ENCODE measurements at regions not wholly inside any gene's neighbourhood (a gene's known extent, or its start where the extent isn't known, plus 50 kb on each side); places are given as distances from the start of the nearest gene placed in this dataset.

DNA sequence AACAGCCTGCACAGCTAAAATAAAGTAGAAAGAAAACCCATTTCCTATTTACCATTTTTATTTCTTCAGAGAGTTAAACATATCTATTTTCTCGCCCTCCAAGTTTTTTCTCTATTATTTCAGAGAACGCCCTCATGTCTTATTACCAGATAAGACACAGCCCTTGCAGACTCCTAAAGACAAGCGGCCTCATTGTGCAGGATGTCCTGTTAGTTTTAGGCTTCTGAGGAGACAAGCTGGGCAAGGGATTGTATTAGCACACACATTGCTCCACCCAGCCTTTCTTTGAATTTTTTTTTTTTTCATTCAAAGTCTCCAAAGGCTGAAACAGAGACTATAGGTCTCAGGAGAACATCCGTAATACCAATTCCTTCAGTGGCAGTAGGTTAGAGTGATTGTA, 101.8 kb upstream of the UBL3 start:
- TF ChIP-seq ZNF114 (tag by site-specific recombination; IDR thresholded peaks at IDR 0.05) (no peak), ZNF157 (tag by site-specific recombination; IDR thresholded peaks at IDR 0.05) (no peak), HOXC10 (CRISPR knock-in tag; IDR thresholded peaks at IDR 0.05) (no peak), ZSCAN30 (tag by site-specific recombination; IDR thresholded peaks at IDR 0.05) (no peak), ZNF843 (tag by site-specific recombination; IDR thresholded peaks at IDR 0.05) (no peak), MEIS1 (CRISPR knock-in tag; IDR thresholded peaks at IDR 0.05; ENCODE audit: borderline replicate concordance) (no peak), ZNF624 (tag by site-specific recombination; IDR thresholded peaks at IDR 0.05) (no peak), ZNF366 (tag by site-specific recombination; conservative IDR thresholded peaks at IDR 0.05) (no peak), GFI1B (tag by site-specific recombination; IDR thresholded peaks at IDR 0.05) (no peak), OVOL3 (tag by site-specific recombination; IDR thresholded peaks at IDR 0.05) (no peak), WT1 (tag by site-specific recombination; IDR thresholded peaks at IDR 0.05) (no peak)
- TF ChIP-seq, protein P1, sequence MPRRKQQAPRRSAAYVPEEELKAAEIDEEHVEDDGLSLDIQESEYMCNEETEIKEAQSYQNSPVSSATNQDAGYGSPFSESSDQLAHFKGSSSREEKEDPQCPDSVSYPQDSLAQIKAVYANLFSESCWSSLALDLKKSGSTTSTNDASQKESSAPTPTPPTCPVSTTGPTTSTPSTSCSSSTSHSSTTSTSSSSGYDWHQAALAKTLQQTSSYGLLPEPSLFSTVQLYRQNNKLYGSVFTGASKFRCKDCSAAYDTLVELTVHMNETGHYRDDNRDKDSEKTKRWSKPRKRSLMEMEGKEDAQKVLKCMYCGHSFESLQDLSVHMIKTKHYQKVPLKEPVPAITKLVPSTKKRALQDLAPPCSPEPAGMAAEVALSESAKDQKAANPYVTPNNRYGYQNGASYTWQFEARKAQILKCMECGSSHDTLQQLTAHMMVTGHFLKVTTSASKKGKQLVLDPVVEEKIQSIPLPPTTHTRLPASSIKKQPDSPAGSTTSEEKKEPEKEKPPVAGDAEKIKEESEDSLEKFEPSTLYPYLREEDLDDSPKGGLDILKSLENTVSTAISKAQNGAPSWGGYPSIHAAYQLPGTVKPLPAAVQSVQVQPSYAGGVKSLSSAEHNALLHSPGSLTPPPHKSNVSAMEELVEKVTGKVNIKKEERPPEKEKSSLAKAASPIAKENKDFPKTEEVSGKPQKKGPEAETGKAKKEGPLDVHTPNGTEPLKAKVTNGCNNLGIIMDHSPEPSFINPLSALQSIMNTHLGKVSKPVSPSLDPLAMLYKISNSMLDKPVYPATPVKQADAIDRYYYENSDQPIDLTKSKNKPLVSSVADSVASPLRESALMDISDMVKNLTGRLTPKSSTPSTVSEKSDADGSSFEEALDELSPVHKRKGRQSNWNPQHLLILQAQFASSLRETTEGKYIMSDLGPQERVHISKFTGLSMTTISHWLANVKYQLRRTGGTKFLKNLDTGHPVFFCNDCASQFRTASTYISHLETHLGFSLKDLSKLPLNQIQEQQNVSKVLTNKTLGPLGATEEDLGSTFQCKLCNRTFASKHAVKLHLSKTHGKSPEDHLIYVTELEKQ (tag by site-specific recombination; IDR thresholded peaks at IDR 0.05; ENCODE audit: borderline replicate concordance), result no peak
- TF ChIP-seq, protein P2, sequence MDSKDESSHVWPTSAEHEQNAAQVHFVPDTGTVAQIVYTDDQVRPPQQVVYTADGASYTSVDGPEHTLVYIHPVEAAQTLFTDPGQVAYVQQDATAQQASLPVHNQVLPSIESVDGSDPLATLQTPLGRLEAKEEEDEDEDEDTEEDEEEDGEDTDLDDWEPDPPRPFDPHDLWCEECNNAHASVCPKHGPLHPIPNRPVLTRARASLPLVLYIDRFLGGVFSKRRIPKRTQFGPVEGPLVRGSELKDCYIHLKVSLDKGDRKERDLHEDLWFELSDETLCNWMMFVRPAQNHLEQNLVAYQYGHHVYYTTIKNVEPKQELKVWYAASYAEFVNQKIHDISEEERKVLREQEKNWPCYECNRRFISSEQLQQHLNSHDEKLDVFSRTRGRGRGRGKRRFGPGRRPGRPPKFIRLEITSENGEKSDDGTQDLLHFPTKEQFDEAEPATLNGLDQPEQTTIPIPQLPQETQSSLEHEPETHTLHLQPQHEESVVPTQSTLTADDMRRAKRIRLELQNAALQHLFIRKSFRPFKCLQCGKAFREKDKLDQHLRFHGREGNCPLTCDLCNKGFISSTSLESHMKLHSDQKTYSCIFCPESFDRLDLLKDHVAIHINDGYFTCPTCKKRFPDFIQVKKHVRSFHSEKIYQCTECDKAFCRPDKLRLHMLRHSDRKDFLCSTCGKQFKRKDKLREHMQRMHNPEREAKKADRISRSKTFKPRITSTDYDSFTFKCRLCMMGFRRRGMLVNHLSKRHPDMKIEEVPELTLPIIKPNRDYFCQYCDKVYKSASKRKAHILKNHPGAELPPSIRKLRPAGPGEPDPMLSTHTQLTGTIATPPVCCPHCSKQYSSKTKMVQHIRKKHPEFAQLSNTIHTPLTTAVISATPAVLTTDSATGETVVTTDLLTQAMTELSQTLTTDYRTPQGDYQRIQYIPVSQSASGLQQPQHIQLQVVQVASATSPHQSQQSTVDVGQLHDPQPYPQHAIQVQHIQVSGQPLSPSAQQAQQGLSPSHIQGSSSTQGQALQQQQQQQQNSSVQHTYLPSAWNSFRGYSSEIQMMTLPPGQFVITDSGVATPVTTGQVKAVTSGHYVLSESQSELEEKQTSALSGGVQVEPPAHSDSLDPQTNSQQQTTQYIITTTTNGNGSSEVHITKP (tag by site-specific recombination; IDR thresholded peaks at IDR 0.05), result no peak
- TF ChIP-seq, protein P3, sequence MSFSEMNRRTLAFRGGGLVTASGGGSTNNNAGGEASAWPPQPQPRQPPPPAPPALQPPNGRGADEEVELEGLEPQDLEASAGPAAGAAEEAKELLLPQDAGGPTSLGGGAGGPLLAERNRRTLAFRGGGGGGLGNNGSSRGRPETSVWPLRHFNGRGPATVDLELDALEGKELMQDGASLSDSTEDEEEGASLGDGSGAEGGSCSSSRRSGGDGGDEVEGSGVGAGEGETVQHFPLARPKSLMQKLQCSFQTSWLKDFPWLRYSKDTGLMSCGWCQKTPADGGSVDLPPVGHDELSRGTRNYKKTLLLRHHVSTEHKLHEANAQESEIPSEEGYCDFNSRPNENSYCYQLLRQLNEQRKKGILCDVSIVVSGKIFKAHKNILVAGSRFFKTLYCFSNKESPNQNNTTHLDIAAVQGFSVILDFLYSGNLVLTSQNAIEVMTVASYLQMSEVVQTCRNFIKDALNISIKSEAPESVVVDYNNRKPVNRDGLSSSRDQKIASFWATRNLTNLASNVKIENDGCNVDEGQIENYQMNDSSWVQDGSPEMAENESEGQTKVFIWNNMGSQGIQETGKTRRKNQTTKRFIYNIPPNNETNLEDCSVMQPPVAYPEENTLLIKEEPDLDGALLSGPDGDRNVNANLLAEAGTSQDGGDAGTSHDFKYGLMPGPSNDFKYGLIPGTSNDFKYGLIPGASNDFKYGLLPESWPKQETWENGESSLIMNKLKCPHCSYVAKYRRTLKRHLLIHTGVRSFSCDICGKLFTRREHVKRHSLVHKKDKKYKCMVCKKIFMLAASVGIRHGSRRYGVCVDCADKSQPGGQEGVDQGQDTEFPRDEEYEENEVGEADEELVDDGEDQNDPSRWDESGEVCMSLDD (tag by site-specific recombination; IDR thresholded peaks at IDR 0.05), result no peak
- TF ChIP-seq, protein P4, sequence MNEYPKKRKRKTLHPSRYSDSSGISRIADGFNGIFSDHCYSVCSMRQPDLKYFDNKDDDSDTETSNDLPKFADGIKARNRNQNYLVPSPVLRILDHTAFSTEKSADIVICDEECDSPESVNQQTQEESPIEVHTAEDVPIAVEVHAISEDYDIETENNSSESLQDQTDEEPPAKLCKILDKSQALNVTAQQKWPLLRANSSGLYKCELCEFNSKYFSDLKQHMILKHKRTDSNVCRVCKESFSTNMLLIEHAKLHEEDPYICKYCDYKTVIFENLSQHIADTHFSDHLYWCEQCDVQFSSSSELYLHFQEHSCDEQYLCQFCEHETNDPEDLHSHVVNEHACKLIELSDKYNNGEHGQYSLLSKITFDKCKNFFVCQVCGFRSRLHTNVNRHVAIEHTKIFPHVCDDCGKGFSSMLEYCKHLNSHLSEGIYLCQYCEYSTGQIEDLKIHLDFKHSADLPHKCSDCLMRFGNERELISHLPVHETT (tag by site-specific recombination; IDR thresholded peaks at IDR 0.05), result no peak
- Histone ChIP-seq H3K4me1 (ENCODE audit: control insufficient read depth, insufficient read depth, low read length) (no peaks in the 10 kb centered on the region), H3K27ac (ENCODE audit: extremely low read depth, low read depth, low read length) (no peak overlapping the region), H3K36me3 (ENCODE audit: control insufficient read depth in 2 of 2, insufficient read depth in 1 of 2, low read length in 2 of 2) (no peaks in the 10 kb centered on the region), H3K4me3 (ENCODE audit: low read depth, low read length) (no peak overlapping the region), H3K9me3 (ENCODE audit: control insufficient read depth, insufficient read depth, low read depth, low read length) (no peaks in the 10 kb centered on the region)
- ChIA-PET POLR2A (no interaction called here), CTCF (no interaction called here)
